ENCODE measurements at regions not wholly inside any gene's neighbourhood (a gene's known extent, or its start where the extent isn't known, plus 50 kb on each side); places are given as distances from the start of the nearest gene placed in this dataset.

- no TSS peak for BruUV-seq (replicated peaks)
- intact Hi-C loops (cut with micrococcal nuclease; ENCODE audit: unreplicated experiment), result loop anchor here (10.0 kb wide), 1 partner anchor 58 kb away; no protein-coding TSS in a partner anchor
- Histone ChIP-seq H3K4me3 (ENCODE audit: low read depth, low read length, poor library complexity, severe bottlenecking) (no peak overlapping the region), H3K36me3 (ENCODE audit: insufficient read depth, low read length) (no peaks in the 10 kb centered on the region), H4K20me1 (ENCODE audit: insufficient read depth, low read length) (no peaks in the 10 kb centered on the region), H3K4me1 (ENCODE audit: insufficient read depth, low read length, poor library complexity, severe bottlenecking) (no peaks in the 10 kb centered on the region), H3K27ac (ENCODE audit: low read depth, low read length, poor library complexity, severe bottlenecking) (no peak overlapping the region), H2AFZ (ENCODE audit: low read length) (no peak overlapping the region), H3K79me2 (ENCODE audit: insufficient read depth, low read depth, low read length) (no peaks in the 10 kb centered on the region), H3K4me2 (ENCODE audit: low read length) (no peak overlapping the region), H3K9me3 (ENCODE audit: low read length) (no peaks in the 10 kb centered on the region), H3K9me2 (ENCODE audit: insufficient read depth, low read length) (no peaks in the 10 kb centered on the region)
- POLR2A ChIA-PET, result interaction anchor here (0.6 kb wide), 1 partner anchor 244 kb away, joined by 3 read pairs; no protein-coding TSS in a partner anchor
- CTCF ChIA-PET (ENCODE audit: unreplicated experiment), result no interaction called here
- no peak for DNase-seq (ENCODE audit: low spot score)
- TF ChIP-seq CTCF (conservative IDR thresholded peaks at IDR 0.05; ENCODE audit: low read length) (no peak), EZH2phosphoT487 (IDR thresholded peaks at IDR 0.05; ENCODE audit: borderline replicate concordance, low read depth, low read length) (no peak)
Observed at GRCh38 chr5:87002485-87002884, 265.2 kb upstream of the RASA1 start.

GRCh38 chr5:87004101-87004500 is 263.6 kb upstream of the RASA1 start:
- Histone ChIP-seq H3K79me2 (ENCODE audit: insufficient read depth, low read depth, low read length) (no peaks in the 10 kb centered on the region), H3K9me2 (ENCODE audit: insufficient read depth, low read length) (no peaks in the 10 kb centered on the region), H4K20me1 (ENCODE audit: insufficient read depth, low read length) (no peaks in the 10 kb centered on the region), H3K9me3 (ENCODE audit: low read length) (no peaks in the 10 kb centered on the region), H2AFZ (ENCODE audit: low read length) (no peak overlapping the region), H3K36me3 (ENCODE audit: insufficient read depth, low read length) (no peaks in the 10 kb centered on the region), H3K4me3 (ENCODE audit: low read depth, low read length, poor library complexity, severe bottlenecking) (no peak overlapping the region), H3K27ac (ENCODE audit: low read depth, low read length, poor library complexity, severe bottlenecking) (no peak overlapping the region), H3K4me2 (ENCODE audit: low read length) (no peak overlapping the region), H3K4me1 (ENCODE audit: insufficient read depth, low read length, poor library complexity, severe bottlenecking) (no peaks in the 10 kb centered on the region)
- DNase-seq (ENCODE audit: low spot score), result no peak
- intact Hi-C loops (cut with micrococcal nuclease; ENCODE audit: unreplicated experiment), result loop anchor here (10.0 kb wide), 1 partner anchor 59 kb away; no protein-coding TSS in a partner anchor
- TF ChIP-seq EZH2phosphoT487 (IDR thresholded peaks at IDR 0.05; ENCODE audit: borderline replicate concordance, low read depth, low read length) (no peak), CTCF (conservative IDR thresholded peaks at IDR 0.05; ENCODE audit: low read length) (no peak)
- ChIA-PET CTCF (ENCODE audit: unreplicated experiment) (no interaction called here), POLR2A (interaction anchor here (0.6 kb wide), 1 partner anchor 334 kb away, joined by 3 read pairs; no protein-coding TSS in a partner anchor)
- BruUV-seq (replicated peaks), result no TSS peak

GRCh38 chr5:87007737-87008136 is 259.9 kb upstream of the RASA1 start:
- intact Hi-C loops (cut with micrococcal nuclease; ENCODE audit: unreplicated experiment), result loop anchor here (10.0 kb wide), 1 partner anchor 63 kb away; no protein-coding TSS in a partner anchor
- no peaks in the 10 kb centered on the region for H4K20me1 ChIP-seq (ENCODE audit: insufficient read depth, low read length)
- no peak overlapping the region for H3K27ac ChIP-seq (ENCODE audit: low read depth, low read length, poor library complexity, severe bottlenecking)
- no peak overlapping the region for H3K4me3 ChIP-seq (ENCODE audit: low read depth, low read length, poor library complexity, severe bottlenecking)
- H3K36me3 ChIP-seq (ENCODE audit: insufficient read depth, low read length), result no peaks in the 10 kb centered on the region
- no peaks in the 10 kb centered on the region for H3K9me2 ChIP-seq (ENCODE audit: insufficient read depth, low read length)
- no peaks in the 10 kb centered on the region for H3K9me3 ChIP-seq (ENCODE audit: low read length)
- DNase-seq (ENCODE audit: low spot score), result no peak
- ChIA-PET CTCF (ENCODE audit: unreplicated experiment) (no interaction called here), POLR2A (no interaction called here)
- H3K4me2 ChIP-seq (ENCODE audit: low read length), result no peak overlapping the region
- no peak for TF ChIP-seq CTCF (conservative IDR thresholded peaks at IDR 0.05; ENCODE audit: low read length)
- TF ChIP-seq EZH2phosphoT487 (IDR thresholded peaks at IDR 0.05; ENCODE audit: borderline replicate concordance, low read depth, low read length), result no peak
- H3K79me2 ChIP-seq (ENCODE audit: insufficient read depth, low read depth, low read length), result no peaks in the 10 kb centered on the region
- BruUV-seq (replicated peaks), result no TSS peak
- no peak overlapping the region for H2AFZ ChIP-seq (ENCODE audit: low read length)
- H3K4me1 ChIP-seq (ENCODE audit: insufficient read depth, low read length, poor library complexity, severe bottlenecking), result no peaks in the 10 kb centered on the region

Measured in OCI-LY7 (cell line).